Adrenal gland (tissue), 5 donors: ENCODE measurements at regions not wholly inside any gene's neighbourhood (a gene's known extent, or its start where the extent isn't known, plus 50 kb on each side); places are given as distances from the start of the nearest gene placed in this dataset.

Experiments used
- CTCF ChIP-seq, 6 experiments: fragments of 450-650 bp in 4 of 6; fragments of 200-600 bp in 2 of 6; sonication (generic) in 1 of 6; IDR thresholded peaks; 1 replicate in 5 of 6; 2 replicates in 1 of 6; pipeline versions ENCODE4 v1.5.1 to v1.8.0; 2016 to 2021; ENCODE audit warnings: antibody characterized with exemption in 6 of 6, mild to moderate bottlenecking in 2 of 6, moderate library complexity in 1 of 6
- POLR2A ChIP-seq, 2 donors: fragments of 450-650 bp; IDR thresholded peaks; one replicate each; pipeline ENCODE4 v1.6.1; 2017; ENCODE audit warnings: antibody characterized with exemption in 2 of 2, mild to moderate bottlenecking in 2 of 2, moderate library complexity in 1 of 2
- donor health status: DM: no; HTN: no; CAD: no.

GRCh38 chr1:60936163-60936562, 146.2 kb upstream of the NFIA start:
- TF ChIP-seq CTCF (IDR thresholded peaks at IDR 0.05), result no peak
- no peak for TF ChIP-seq POLR2A (IDR thresholded peaks at IDR 0.05)
